ENCODE measurements at regions not wholly inside any gene's neighbourhood (a gene's known extent, or its start where the extent isn't known, plus 50 kb on each side); places are given as distances from the start of the nearest gene placed in this dataset.

- no peak overlapping the region for H3K4me3 ChIP-seq (ENCODE audit: low read depth, low read length)
- H3K27ac ChIP-seq (ENCODE audit: extremely low read depth, low read depth, low read length), result no peak overlapping the region
- CTCF ChIA-PET, result interaction anchor here (0.6 kb wide), 1 partner anchor 205 kb away, joined by 4 read pairs; no protein-coding TSS in a partner anchor
- no peaks in the 10 kb centered on the region for H3K4me1 ChIP-seq (ENCODE audit: control insufficient read depth, insufficient read depth, low read length)
- no peak for TF ChIP-seq TCF7L2 (IDR thresholded peaks at IDR 0.05; ENCODE audit: borderline replicate concordance, low read depth, low read length)
- no peak for TF ChIP-seq ZNF16 (tag by site-specific recombination; IDR thresholded peaks at IDR 0.05; ENCODE audit: low read depth)
- no peak for TF ChIP-seq HOXA7 (CRISPR knock-in tag; IDR thresholded peaks at IDR 0.05; ENCODE audit: borderline replicate concordance)
- no peak for TF ChIP-seq ZBTB48 (tag by site-specific recombination; IDR thresholded peaks at IDR 0.05)
- no peak for TF ChIP-seq ZNF513 (tag by site-specific recombination; IDR thresholded peaks at IDR 0.05)
- TF ChIP-seq TRIM28 (IDR thresholded peaks at IDR 0.05; ENCODE audit: borderline replicate concordance, low read length), result no peak
- no peak for TF ChIP-seq ZNF184 (tag by site-specific recombination; IDR thresholded peaks at IDR 0.05)
- no peak for TF ChIP-seq HOXC10 (CRISPR knock-in tag; IDR thresholded peaks at IDR 0.05)
- no peak for TF ChIP-seq MEIS1 (CRISPR knock-in tag; IDR thresholded peaks at IDR 0.05; ENCODE audit: borderline replicate concordance)
- no peak for TF ChIP-seq ZNF10 (tag by site-specific recombination; IDR thresholded peaks at IDR 0.05)
- no peak for TF ChIP-seq ZNF280D (tag by site-specific recombination; IDR thresholded peaks at IDR 0.05)
- no peak for TF ChIP-seq WT1 (tag by site-specific recombination; IDR thresholded peaks at IDR 0.05)
- TF ChIP-seq SETDB1 (IDR thresholded peaks at IDR 0.05; ENCODE audit: insufficient read length, low read length), result no peak
- no peak for TF ChIP-seq ZSCAN18 (tag by site-specific recombination; IDR thresholded peaks at IDR 0.05)
- TF ChIP-seq ZNF48 (tag by site-specific recombination; IDR thresholded peaks at IDR 0.05), result no peak
- no peak for TF ChIP-seq ZNF664 (tag by site-specific recombination; IDR thresholded peaks at IDR 0.05)
- no peak for TF ChIP-seq ZNF169 (tag by site-specific recombination; IDR thresholded peaks at IDR 0.05)
- TF ChIP-seq ZNF521 (tag by site-specific recombination; IDR thresholded peaks at IDR 0.05), result no peak
- no peak for TF ChIP-seq ZNF26 (tag by site-specific recombination; IDR thresholded peaks at IDR 0.05)
- no peaks in the 10 kb centered on the region for H3K9me3 ChIP-seq (ENCODE audit: control insufficient read depth, insufficient read depth, low read depth, low read length)
- no peaks in the 10 kb centered on the region for H3K36me3 ChIP-seq (ENCODE audit: control insufficient read depth in 2 of 2, insufficient read depth in 1 of 2, low read length in 2 of 2)
- POLR2A ChIA-PET, result no interaction called here
Measured at GRCh38 chr9:13876741-13877140, 437.2 kb downstream of the NFIB start.

GRCh38 chr9:13873203-13873602 is 440.7 kb downstream of the NFIB start:
- Histone ChIP-seq H3K36me3 (ENCODE audit: control insufficient read depth in 2 of 2, insufficient read depth in 1 of 2, low read length in 2 of 2) (no peaks in the 10 kb centered on the region), H3K9me3 (ENCODE audit: control insufficient read depth, insufficient read depth, low read depth, low read length) (no peaks in the 10 kb centered on the region), H3K27ac (ENCODE audit: extremely low read depth, low read depth, low read length) (no peak overlapping the region), H3K4me1 (ENCODE audit: control insufficient read depth, insufficient read depth, low read length) (no peaks in the 10 kb centered on the region), H3K4me3 (ENCODE audit: low read depth, low read length) (no peak overlapping the region)
- ChIA-PET POLR2A (no interaction called here), CTCF (no interaction called here)
- TF ChIP-seq ZNF639 (tag by site-specific recombination; IDR thresholded peaks at IDR 0.05), result no peak
- TF ChIP-seq ZBTB44 (tag by site-specific recombination; IDR thresholded peaks at IDR 0.05), result no peak
- TF ChIP-seq ZNF701 (tag by site-specific recombination; IDR thresholded peaks at IDR 0.05), result no peak
- TF ChIP-seq ZNF664 (tag by site-specific recombination; IDR thresholded peaks at IDR 0.05), result no peak
- no peak for TF ChIP-seq ZNF202 (tag by site-specific recombination; IDR thresholded peaks at IDR 0.05; ENCODE audit: borderline replicate concordance)
- TF ChIP-seq ZNF292 (tag by site-specific recombination; IDR thresholded peaks at IDR 0.05; ENCODE audit: borderline replicate concordance, low read depth), result no peak
- TF ChIP-seq MYNN (tag by site-specific recombination; IDR thresholded peaks at IDR 0.05; ENCODE audit: borderline replicate concordance), result no peak
- TF ChIP-seq GFI1B (tag by site-specific recombination; IDR thresholded peaks at IDR 0.05), result no peak

All from HEK293 (cell line).